HCT116 (cell line): ENCODE measurements at regions not wholly inside any gene's neighbourhood (a gene's known extent, or its start where the extent isn't known, plus 50 kb on each side); places are given as distances from the start of the nearest gene placed in this dataset.

ENCODE experiments used
- EGR1 ChIP-seq: IDR thresholded peaks from 2 replicates; pipeline ENCODE4 v1.6.1; 2012; ENCODE audit warnings: low read depth
- EZH2 ChIP-seq: fragments of 200-600 bp; sonication (generic); IDR thresholded peaks from 2 replicates; pipeline ENCODE4 v1.6.1; 2017; ENCODE audit warnings: antibody characterized with exemption, mixed run types
- EZH2phosphoT487 ChIP-seq: fragments of 200-600 bp; IDR thresholded peaks from 2 replicates; pipeline ENCODE4 v1.6.1; 2018; ENCODE audit warnings: antibody characterized with exemption, borderline replicate concordance
- POLR2A ChIP-seq: IDR thresholded peaks from 2 replicates; pipeline ENCODE4 v1.7.0; 2011; ENCODE audit warnings: borderline replicate concordance; ENCODE audit not compliant: insufficient read depth, insufficient read length; ENCODE audit errors: extremely low read depth
- POLR2AphosphoS5 ChIP-seq: IDR thresholded peaks from 2 replicates; pipeline ENCODE4 v1.6.1; 2011; ENCODE audit warnings: mild to moderate bottlenecking, low read depth, low read length, moderate library complexity
- RAD21 ChIP-seq: IDR thresholded peaks from 2 replicates; pipeline ENCODE4 v1.6.1; 2012; ENCODE audit warnings: low read depth, mild to moderate bottlenecking
- SIN3A ChIP-seq: IDR thresholded peaks from 2 replicates; pipeline ENCODE4 v1.6.1; 2012; ENCODE audit warnings: low read depth
- SP1 ChIP-seq: IDR thresholded peaks from 2 replicates; pipeline ENCODE4 v1.6.1; 2012; ENCODE audit warnings: low read depth
- YY1 ChIP-seq: IDR thresholded peaks from 2 replicates; pipeline ENCODE4 v1.6.1; 2011; ENCODE audit warnings: low read length, low read depth, moderate library complexity, mild to moderate bottlenecking; ENCODE audit not compliant: insufficient replicate concordance; ENCODE audit errors: extremely low read depth
- ZNF274 ChIP-seq: fragments of 200-500 bp; sonication (Bioruptor generic); IDR thresholded peaks from 2 replicates; pipeline ENCODE4 v1.6.1; 2014; ENCODE audit warnings: mild to moderate bottlenecking, low read depth, low read length, inconsistent platforms
- TF ChIP-seq, protein P1 (sequence below): IDR thresholded peaks from 2 replicates; pipeline ENCODE4 v1.6.1; 2012
- TF ChIP-seq, protein P2 (sequence below): IDR thresholded peaks from 2 replicates; pipeline ENCODE4 v1.6.1; 2011; ENCODE audit warnings: mild to moderate bottlenecking, low read length, moderate library complexity; ENCODE audit not compliant: insufficient replicate concordance; ENCODE audit errors: extremely low read depth
- TF ChIP-seq, protein P3 (sequence below), 3 experiments: fragments of 200-600 bp in 1 of 3; sonication (generic) in 1 of 3; IDR thresholded peaks in 2 of 3; conservative IDR thresholded peaks in 1 of 3; 2 replicates each; pipeline ENCODE4 v1.5.1; 2012 to 2017; ENCODE audit warnings: low read depth in 2 of 3, low read length in 2 of 3, antibody characterized with exemption in 1 of 3, borderline replicate concordance in 1 of 3, control low read depth in 1 of 3, mild to moderate bottlenecking in 1 of 3, mixed read lengths in 1 of 3, mixed run types in 1 of 3, moderate library complexity in 1 of 3; ENCODE audit not compliant: insufficient read depth in 1 of 3

DNA sequence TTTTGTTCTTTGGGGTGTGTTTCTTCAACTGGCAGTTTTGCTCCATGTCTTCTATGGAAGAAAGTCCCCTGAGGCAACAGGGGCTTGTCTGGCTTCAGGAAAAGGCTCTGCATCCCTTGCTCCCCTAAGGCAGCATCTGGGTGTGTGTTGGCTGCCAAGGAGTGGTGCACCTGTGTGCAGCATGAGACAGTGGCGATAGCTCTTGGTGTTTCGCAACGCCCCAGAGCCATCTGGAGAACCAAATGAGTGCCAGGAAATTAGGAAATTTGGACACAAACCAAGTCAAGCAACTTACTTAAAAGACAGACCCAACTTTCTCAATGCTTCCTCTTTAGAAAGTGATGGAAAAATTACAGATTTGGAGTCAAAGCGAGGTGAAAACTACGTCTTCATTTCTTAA, 1044.4 kb upstream of the CNTNAP5 start:
- TF ChIP-seq POLR2A (no peak), YY1 (no peak), SIN3A (no peak), EZH2phosphoT487 (no peak), POLR2AphosphoS5 (no peak), SP1 (no peak), ZNF274 (no peak), EZH2 (no peak), EGR1 (no peak), RAD21 (no peak)
- TF ChIP-seq, protein P1, sequence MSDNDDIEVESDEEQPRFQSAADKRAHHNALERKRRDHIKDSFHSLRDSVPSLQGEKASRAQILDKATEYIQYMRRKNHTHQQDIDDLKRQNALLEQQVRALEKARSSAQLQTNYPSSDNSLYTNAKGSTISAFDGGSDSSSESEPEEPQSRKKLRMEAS = no peak
- TF ChIP-seq, protein P2, sequence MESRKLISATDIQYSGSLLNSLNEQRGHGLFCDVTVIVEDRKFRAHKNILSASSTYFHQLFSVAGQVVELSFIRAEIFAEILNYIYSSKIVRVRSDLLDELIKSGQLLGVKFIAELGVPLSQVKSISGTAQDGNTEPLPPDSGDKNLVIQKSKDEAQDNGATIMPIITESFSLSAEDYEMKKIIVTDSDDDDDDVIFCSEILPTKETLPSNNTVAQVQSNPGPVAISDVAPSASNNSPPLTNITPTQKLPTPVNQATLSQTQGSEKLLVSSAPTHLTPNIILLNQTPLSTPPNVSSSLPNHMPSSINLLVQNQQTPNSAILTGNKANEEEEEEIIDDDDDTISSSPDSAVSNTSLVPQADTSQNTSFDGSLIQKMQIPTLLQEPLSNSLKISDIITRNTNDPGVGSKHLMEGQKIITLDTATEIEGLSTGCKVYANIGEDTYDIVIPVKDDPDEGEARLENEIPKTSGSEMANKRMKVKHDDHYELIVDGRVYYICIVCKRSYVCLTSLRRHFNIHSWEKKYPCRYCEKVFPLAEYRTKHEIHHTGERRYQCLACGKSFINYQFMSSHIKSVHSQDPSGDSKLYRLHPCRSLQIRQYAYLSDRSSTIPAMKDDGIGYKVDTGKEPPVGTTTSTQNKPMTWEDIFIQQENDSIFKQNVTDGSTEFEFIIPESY = no peak
- TF ChIP-seq, protein P3, sequence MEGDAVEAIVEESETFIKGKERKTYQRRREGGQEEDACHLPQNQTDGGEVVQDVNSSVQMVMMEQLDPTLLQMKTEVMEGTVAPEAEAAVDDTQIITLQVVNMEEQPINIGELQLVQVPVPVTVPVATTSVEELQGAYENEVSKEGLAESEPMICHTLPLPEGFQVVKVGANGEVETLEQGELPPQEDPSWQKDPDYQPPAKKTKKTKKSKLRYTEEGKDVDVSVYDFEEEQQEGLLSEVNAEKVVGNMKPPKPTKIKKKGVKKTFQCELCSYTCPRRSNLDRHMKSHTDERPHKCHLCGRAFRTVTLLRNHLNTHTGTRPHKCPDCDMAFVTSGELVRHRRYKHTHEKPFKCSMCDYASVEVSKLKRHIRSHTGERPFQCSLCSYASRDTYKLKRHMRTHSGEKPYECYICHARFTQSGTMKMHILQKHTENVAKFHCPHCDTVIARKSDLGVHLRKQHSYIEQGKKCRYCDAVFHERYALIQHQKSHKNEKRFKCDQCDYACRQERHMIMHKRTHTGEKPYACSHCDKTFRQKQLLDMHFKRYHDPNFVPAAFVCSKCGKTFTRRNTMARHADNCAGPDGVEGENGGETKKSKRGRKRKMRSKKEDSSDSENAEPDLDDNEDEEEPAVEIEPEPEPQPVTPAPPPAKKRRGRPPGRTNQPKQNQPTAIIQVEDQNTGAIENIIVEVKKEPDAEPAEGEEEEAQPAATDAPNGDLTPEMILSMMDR (IDR thresholded peaks at IDR 0.05 in 2 of 3, conservative IDR thresholded peaks at IDR 0.05 in 1 of 3; ENCODE audit: borderline replicate concordance in 1 of 3, insufficient read depth in 1 of 3, low read depth in 2 of 3, low read length in 2 of 3) = no peak
